Osteocyte (in vitro differentiated cells): ENCODE measurements at regions not wholly inside any gene's neighbourhood (a gene's known extent, or its start where the extent isn't known, plus 50 kb on each side); places are given as distances from the start of the nearest gene placed in this dataset.

Source experiments
- DNase-seq: peaks from one replicate; pipeline ENCODE4 v3.0.0; 2021; ENCODE audit warnings: mixed read lengths; ENCODE audit not compliant: unreplicated experiment; ENCODE audit errors: extremely low spot score
- H3K27ac Mint-ChIP-seq: one replicate; pipeline ENCODE4 v1.8.0; 2021; ENCODE audit warnings: mild to moderate bottlenecking, mixed read lengths; ENCODE audit not compliant: unreplicated experiment
- H3K27me3 Mint-ChIP-seq: one replicate; pipeline ENCODE4 v1.8.0; 2021; ENCODE audit warnings: mixed read lengths; ENCODE audit not compliant: unreplicated experiment
- H3K36me3 Mint-ChIP-seq: one replicate; pipeline ENCODE4 v1.8.0; 2021; ENCODE audit warnings: mixed read lengths; ENCODE audit not compliant: unreplicated experiment
- H3K4me1 Mint-ChIP-seq: one replicate; pipeline ENCODE4 v1.8.0; 2021; ENCODE audit warnings: mixed read lengths; ENCODE audit not compliant: unreplicated experiment
- H3K4me3 Mint-ChIP-seq: one replicate; pipeline ENCODE4 v1.8.0; 2021; ENCODE audit warnings: mild to moderate bottlenecking, moderate library complexity, mixed read lengths; ENCODE audit not compliant: unreplicated experiment
- H3K9me3 Mint-ChIP-seq: one replicate; pipeline ENCODE4 v1.8.0; 2021; ENCODE audit warnings: mixed read lengths; ENCODE audit not compliant: unreplicated experiment
- CTCF ChIP-seq: fragments of 200-600 bp; sonication (generic); IDR thresholded peaks from 2 replicates; pipeline ENCODE4 v1.5.0; 2021; ENCODE audit warnings: antibody characterized with exemption, mild to moderate bottlenecking, moderate library complexity

GRCh38 chr1:242761556-242761955 is 237.1 kb upstream of the PLD5 start:
- Mint-ChIP-seq H3K4me3 (no peak overlapping the region), H3K27ac (no peak overlapping the region), H3K4me1 (no peaks in the 10 kb centered on the region), H3K9me3 (peaks cover 17% of the 10 kb centered on the region), H3K27me3 (no peaks in the 10 kb centered on the region), H3K36me3 (no peaks in the 10 kb centered on the region)
- no peak for TF ChIP-seq CTCF
- no peak for DNase-seq

- no peak overlapping the region for H3K27ac Mint-ChIP-seq
- no peaks in the 10 kb centered on the region for H3K27me3 Mint-ChIP-seq
- no peak for TF ChIP-seq CTCF
- H3K36me3 Mint-ChIP-seq, result no peaks in the 10 kb centered on the region
- H3K4me1 Mint-ChIP-seq, result no peaks in the 10 kb centered on the region
- H3K4me3 Mint-ChIP-seq, result no peak overlapping the region
- H3K9me3 Mint-ChIP-seq, result peaks cover 15% of the 10 kb centered on the region
- DNase-seq, result no peak
Observed at GRCh38 chr1:242754926-242755325, 230.4 kb upstream of the PLD5 start.

GRCh38 chr1:242754125-242754524 is 229.6 kb upstream of the PLD5 start:
- Mint-ChIP-seq H3K27me3 (no peaks in the 10 kb centered on the region), H3K9me3 (peaks cover 17% of the 10 kb centered on the region)

GRCh38 chr1:242747233-242747632 is 222.7 kb upstream of the PLD5 start:
- Mint-ChIP-seq H3K36me3 (no peaks in the 10 kb centered on the region), H3K4me3 (no peak overlapping the region), H3K4me1 (no peaks in the 10 kb centered on the region), H3K27me3 (no peaks in the 10 kb centered on the region), H3K27ac (no peak overlapping the region), H3K9me3 (peaks cover 20% of the 10 kb centered on the region)
- no peak for DNase-seq
- no peak for TF ChIP-seq CTCF

More at GRCh38 chr1:242754125-242754524, 229.6 kb upstream of the PLD5 start:
- TF ChIP-seq CTCF, result no peak
- Mint-ChIP-seq H3K36me3 (no peaks in the 10 kb centered on the region), H3K4me3 (no peak overlapping the region), H3K27ac (no peak overlapping the region), H3K4me1 (no peaks in the 10 kb centered on the region)
- no peak for DNase-seq

- Mint-ChIP-seq H3K27me3 (no peaks in the 10 kb centered on the region), H3K4me3 (no peak overlapping the region), H3K4me1 (no peaks in the 10 kb centered on the region), H3K27ac (no peak overlapping the region), H3K9me3 (peaks cover 30% of the 10 kb centered on the region), H3K36me3 (no peaks in the 10 kb centered on the region)
- TF ChIP-seq CTCF, result no peak
- no peak for DNase-seq
Observed at GRCh38 chr1:242745079-242745478, 220.6 kb upstream of the PLD5 start.
